H9 (cell line): ENCODE measurements at regions not wholly inside any gene's neighbourhood (a gene's known extent, or its start where the extent isn't known, plus 50 kb on each side); places are given as distances from the start of the nearest gene placed in this dataset.

ENCODE experiments used
- DNase-seq: peaks from one replicate; pipeline ENCODE4 v3.0.0-alpha.2; 2017
- H2AFZ ChIP-seq: one replicate; pipeline ENCODE4 v1.6.1; 2013; ENCODE audit warnings: mild to moderate bottlenecking, low read length, control low read depth, moderate library complexity
- H2AK5ac ChIP-seq: 2 replicates; pipeline ENCODE4 v1.6.1; 2013; ENCODE audit warnings: low read length, control low read depth, mixed read lengths; ENCODE audit not compliant: insufficient read length
- H2BK120ac ChIP-seq: one replicate; pipeline ENCODE4 v1.6.1; 2013; ENCODE audit warnings: low read depth, mild to moderate bottlenecking, low read length, control low read depth, inconsistent platforms; ENCODE audit not compliant: poor library complexity, severe bottlenecking
- H2BK12ac ChIP-seq: 2 replicates; pipeline ENCODE4 v1.6.1; 2013; ENCODE audit warnings: low read length, control low read depth, mixed read lengths, low read depth; ENCODE audit not compliant: insufficient read length
- H2BK15ac ChIP-seq: 2 replicates; pipeline ENCODE4 v1.6.1; 2013; ENCODE audit warnings: low read depth, low read length, control low read depth
- H2BK20ac ChIP-seq: one replicate; pipeline ENCODE4 v1.6.1; 2013; ENCODE audit warnings: low read depth, mild to moderate bottlenecking, low read length, control low read depth, inconsistent platforms; ENCODE audit not compliant: poor library complexity, severe bottlenecking
- H2BK5ac ChIP-seq: 2 replicates; pipeline ENCODE4 v1.6.1; 2013; ENCODE audit warnings: low read length, control low read depth, mixed read lengths; ENCODE audit not compliant: insufficient read length
- H3K14ac ChIP-seq: 2 replicates; pipeline ENCODE4 v1.6.1; 2013; ENCODE audit warnings: low read length, control low read depth; ENCODE audit not compliant: insufficient read depth
- H3K18ac ChIP-seq: 2 replicates; pipeline ENCODE4 v1.6.1; 2013; ENCODE audit warnings: low read depth, mild to moderate bottlenecking, mixed read lengths, low read length, control low read depth; ENCODE audit not compliant: insufficient read length
- H3K23ac ChIP-seq: 2 replicates; pipeline ENCODE4 v1.6.1; 2013; ENCODE audit warnings: low read length, control low read depth, mixed read lengths, low read depth; ENCODE audit not compliant: insufficient read length
- H3K23me2 ChIP-seq: 2 replicates; pipeline ENCODE4 v1.6.1; 2013; ENCODE audit warnings: low read depth, mild to moderate bottlenecking, mixed read lengths, low read length, control low read depth; ENCODE audit not compliant: insufficient read length, poor library complexity, severe bottlenecking
- H3K27ac ChIP-seq: 2 replicates; pipeline ENCODE4 v1.5.1; 2013; ENCODE audit warnings: low read length, control low read depth, mixed read lengths, low read depth; ENCODE audit not compliant: insufficient read length
- H3K27me3 ChIP-seq: 2 replicates; pipeline ENCODE4 v1.6.1; 2013; ENCODE audit warnings: low read length, control low read depth, inconsistent platforms; ENCODE audit not compliant: insufficient read depth
- H3K4ac ChIP-seq: 2 replicates; pipeline ENCODE4 v1.6.1; 2013; ENCODE audit warnings: low read depth, mild to moderate bottlenecking, control low read depth, inconsistent platforms, low read length, moderate library complexity
- H3K4me1 ChIP-seq: 2 replicates; pipeline ENCODE4 v1.6.1; 2013; ENCODE audit warnings: low read length, control low read depth, inconsistent platforms; ENCODE audit not compliant: insufficient read depth
- H3K4me2 ChIP-seq: 2 replicates; pipeline ENCODE4 v1.6.1; 2013; ENCODE audit warnings: low read length, control low read depth, mixed read lengths; ENCODE audit not compliant: insufficient read length, insufficient read depth
- H3K56ac ChIP-seq: 2 replicates; pipeline ENCODE4 v1.6.1; 2013; ENCODE audit warnings: low read depth, mild to moderate bottlenecking, mixed read lengths, low read length, control low read depth; ENCODE audit not compliant: insufficient read length
- H3K79me1 ChIP-seq: 2 replicates; pipeline ENCODE4 v1.6.1; 2013; ENCODE audit warnings: low read depth, mild to moderate bottlenecking, moderate library complexity, low read length, control low read depth, inconsistent platforms; ENCODE audit not compliant: insufficient read depth, poor library complexity, severe bottlenecking
- H3K79me2 ChIP-seq: 2 replicates; pipeline ENCODE4 v1.6.1; 2013; ENCODE audit warnings: low read length, control low read depth, inconsistent platforms; ENCODE audit not compliant: insufficient read depth
- H3K9ac ChIP-seq: 2 replicates; pipeline ENCODE4 v1.6.1; 2013; ENCODE audit warnings: low read length, control low read depth, mixed read lengths; ENCODE audit not compliant: insufficient read length; ENCODE audit errors: extremely low read depth
- H3K9me3 ChIP-seq: one replicate; pipeline ENCODE4 v1.6.1; 2013; ENCODE audit warnings: low read depth, low read length, inconsistent platforms; ENCODE audit not compliant: control insufficient read depth
- H3T11ph ChIP-seq: one replicate; pipeline ENCODE4 v1.6.1; 2013; ENCODE audit warnings: mild to moderate bottlenecking, low read length, control low read depth, inconsistent platforms
- H4K20me1 ChIP-seq: one replicate; pipeline ENCODE4 v1.6.1; 2013; ENCODE audit not compliant: control insufficient read depth, insufficient read length, insufficient read depth
- H4K5ac ChIP-seq: 2 replicates; pipeline ENCODE4 v1.6.1; 2013; ENCODE audit warnings: low read depth, mild to moderate bottlenecking, mixed read lengths, low read length, control low read depth; ENCODE audit not compliant: insufficient read length
- H4K8ac ChIP-seq: replicated peaks from 2 replicates; pipeline ENCODE4 v1.6.1; 2013; ENCODE audit warnings: low read length, control low read depth, mixed read lengths, low read depth; ENCODE audit not compliant: insufficient read length
- H4K91ac ChIP-seq: 2 replicates; pipeline ENCODE4 v1.6.1; 2013; ENCODE audit warnings: low read depth, mild to moderate bottlenecking, moderate library complexity, mixed read lengths, low read length, control low read depth; ENCODE audit not compliant: insufficient read length
- H3K27ac Mint-ChIP-seq, 3 experiments: 2 replicates in 2 of 3; 3 replicates in 1 of 3; pipeline ENCODE4 v1.8.0; 2020 to 2021; ENCODE audit warnings: mixed read lengths in 3 of 3, mild to moderate bottlenecking in 1 of 3, moderate library complexity in 1 of 3
- H3K27me3 Mint-ChIP-seq: 2 replicates; pipeline ENCODE4 v1.8.0; 2021; ENCODE audit warnings: low read depth, mild to moderate bottlenecking, moderate library complexity, mixed read lengths
- H3K36me3 Mint-ChIP-seq, 3 experiments: 2 replicates in 2 of 3; 3 replicates in 1 of 3; pipeline ENCODE4 v1.8.0; 2020 to 2021; ENCODE audit warnings: low read depth in 3 of 3, mixed read lengths in 3 of 3; ENCODE audit not compliant: insufficient read depth in 1 of 3
- H3K4me1 Mint-ChIP-seq, 2 experiments: 2 replicates each; pipeline ENCODE4 v1.8.0; 2020; ENCODE audit warnings: mixed read lengths in 2 of 2
- H3K4me3 Mint-ChIP-seq, 2 experiments: 2 replicates in 1 of 2; 3 replicates in 1 of 2; pipeline ENCODE4 v1.8.0; 2020 to 2021; ENCODE audit warnings: mild to moderate bottlenecking in 2 of 2, mixed read lengths in 2 of 2, moderate library complexity in 1 of 2
- H3K9me3 Mint-ChIP-seq, 2 experiments: 2 replicates in 1 of 2; 3 replicates in 1 of 2; pipeline ENCODE4 v1.8.0; 2020; ENCODE audit warnings: mild to moderate bottlenecking in 2 of 2, mixed read lengths in 2 of 2, moderate library complexity in 1 of 2
- CTCF ChIP-seq: fragments of 200-600 bp; sonication (generic); conservative IDR thresholded peaks from 3 replicates; pipeline ENCODE4 v1.8.0; 2021; ENCODE audit warnings: antibody characterized with exemption, mild to moderate bottlenecking
- WGBS: extraction: QIAGEN DNeasy Blood & Tissue Kit; methylation state at CpG from one replicate; pipeline ENCODE4 v1.1.7; 2013; ENCODE audit warnings: missing lambda C conversion rate, low lambda C conversion rate, mixed read lengths; ENCODE audit not compliant: insufficient read length; ENCODE audit errors: extremely low coverage; 5-methylcytosine and 5-hydroxymethylcytosine counted together

GRCh38 chr21:43274022-43274945, 105.5 kb downstream of the CRYAA start:
- TF ChIP-seq CTCF, result no peak
- H3K27me3 ChIP-seq, result no peaks in the 10 kb centered on the region
- H3K4me1 ChIP-seq, result peaks cover 5% of the 10 kb centered on the region; the same call in 1 of the 2 replicates
- H3K4me2 ChIP-seq, result no peak overlapping the region
- no peak overlapping the region for H3K27ac Mint-ChIP-seq
- H3K9me3 ChIP-seq, result no peaks in the 10 kb centered on the region
- peak overlapping the region; percentile 19; the same call in 1 of the 2 replicates for H3K14ac ChIP-seq
- no peak overlapping the region for H3K18ac ChIP-seq
- H3K36me3 Mint-ChIP-seq, result no peaks in the 10 kb centered on the region; a peak in 2 of 7 replicates
- H2BK120ac ChIP-seq, result no peak overlapping the region
- no peak overlapping the region for H2AFZ ChIP-seq
- no peak overlapping the region for H2BK12ac ChIP-seq
- H3K4me3 Mint-ChIP-seq, result no peak overlapping the region
- no peak overlapping the region for H4K91ac ChIP-seq
- no peak overlapping the region for H4K5ac ChIP-seq
- DNase-seq, result no peak
- H3K23ac ChIP-seq, result no peak overlapping the region
- H4K20me1 ChIP-seq, result no peaks in the 10 kb centered on the region
- H3K9me3 Mint-ChIP-seq, result no peaks in the 10 kb centered on the region
- no peak overlapping the region for H3K56ac ChIP-seq
- H2AK5ac ChIP-seq, result no peak overlapping the region
- H3K23me2 ChIP-seq, result no peaks in the 10 kb centered on the region
- no peak overlapping the region for H2BK5ac ChIP-seq
- H3K27ac ChIP-seq, result no peak overlapping the region
- no CpG with 5 or more reads among the region's 21 CpGs for WGBS
- no peak overlapping the region for H2BK15ac ChIP-seq
- H3K4me1 Mint-ChIP-seq, result peaks cover 23 to 27% of the 10 kb centered on the region in 2 experiments
- H4K8ac ChIP-seq, result no peak overlapping the region
- no peak overlapping the region for H3T11ph ChIP-seq
- H3K79me1 ChIP-seq, result no peaks in the 10 kb centered on the region
- no peak overlapping the region for H3K4ac ChIP-seq
- no peak overlapping the region for H2BK20ac ChIP-seq
- no peaks in the 10 kb centered on the region for H3K79me2 ChIP-seq
- peaks cover 19% of the 10 kb centered on the region for H3K27me3 Mint-ChIP-seq
- no peak overlapping the region for H3K9ac ChIP-seq
